ENCODE measurements at regions not wholly inside any gene's neighbourhood (a gene's known extent, or its start where the extent isn't known, plus 50 kb on each side); places are given as distances from the start of the nearest gene placed in this dataset.
A peak's percentile ranks its signal among the peaks of the same experiment; 100 is the strongest.
"Not testable (repeated sequence)": the region's sequence is repeated elsewhere in the genome, so short reads cannot be mapped to it uniquely, and the experiment has no call there.

DNA sequence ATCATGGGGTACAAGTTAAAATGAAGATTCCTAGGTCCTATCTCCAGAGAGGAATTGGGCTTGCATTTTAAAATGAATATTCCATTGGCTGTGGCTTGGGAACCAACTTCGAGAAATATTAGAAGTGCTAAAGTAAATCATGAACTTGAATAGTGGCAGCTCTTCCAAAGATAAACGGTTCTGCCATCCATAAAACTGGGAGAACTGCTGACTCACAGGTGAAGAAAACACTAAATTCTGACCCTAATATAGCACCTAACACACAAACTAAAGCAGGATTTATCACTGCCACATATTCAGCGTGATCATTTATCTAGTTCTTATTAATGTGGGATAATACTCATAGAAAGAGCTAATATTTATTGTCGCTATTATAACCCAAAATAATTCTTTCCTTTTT lies 508.1 kb upstream of the ID4 start:
- no peak for DNase-seq (ENCODE audit: low spot score)

DNA sequence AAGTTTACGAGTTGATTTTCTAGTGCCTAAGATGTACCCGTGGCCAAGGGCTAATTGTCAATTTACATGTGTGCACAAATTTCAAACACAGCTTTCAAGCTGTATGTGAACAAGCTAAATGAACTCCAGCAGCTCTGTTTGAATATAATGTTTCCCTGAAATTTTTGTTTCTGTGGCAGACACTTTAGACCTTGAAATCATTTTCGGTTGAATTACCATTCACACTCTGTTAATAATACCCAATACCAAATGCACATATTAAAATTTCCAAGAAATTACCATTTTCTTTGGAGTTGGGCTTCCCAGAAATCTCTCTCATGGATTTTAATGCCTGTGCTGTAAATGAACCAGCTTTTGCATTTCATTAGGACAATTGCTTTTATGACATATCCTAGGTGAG lies 506.1 kb upstream of the ID4 start:
- DNase-seq (ENCODE audit: low spot score) = no peak

DNA sequence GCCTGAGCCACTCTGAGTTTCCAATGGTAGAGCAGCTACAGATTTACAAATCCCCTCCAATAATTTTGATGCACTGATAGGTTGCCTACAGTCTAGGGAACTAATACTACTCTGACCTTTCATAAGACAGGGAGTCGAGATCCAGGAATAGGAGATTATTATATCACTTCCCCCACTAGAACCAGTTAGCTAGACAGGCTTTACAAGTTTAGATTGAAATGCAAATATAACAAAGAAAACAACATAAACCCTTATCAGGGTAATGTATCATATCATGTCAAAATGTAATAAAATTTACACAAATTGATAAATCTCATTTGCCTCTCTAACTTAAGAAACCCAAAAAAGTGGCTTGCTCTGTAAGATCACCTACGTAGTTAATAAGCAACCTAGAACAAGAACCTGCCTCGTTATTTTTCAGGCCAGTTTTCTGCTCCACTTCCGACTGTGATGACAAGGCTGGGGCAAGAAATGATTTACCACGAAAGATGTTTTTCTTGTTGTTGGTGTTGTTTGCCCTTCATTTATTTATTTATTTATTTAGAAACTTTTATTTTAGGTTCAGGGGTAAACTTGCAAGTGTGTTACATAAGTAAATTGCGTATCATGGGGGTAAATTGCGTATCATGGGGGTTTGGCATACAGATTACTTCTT lies 504.2 kb upstream of the ID4 start:
- DNase-seq (ENCODE audit: low spot score) = no peak

DNA sequence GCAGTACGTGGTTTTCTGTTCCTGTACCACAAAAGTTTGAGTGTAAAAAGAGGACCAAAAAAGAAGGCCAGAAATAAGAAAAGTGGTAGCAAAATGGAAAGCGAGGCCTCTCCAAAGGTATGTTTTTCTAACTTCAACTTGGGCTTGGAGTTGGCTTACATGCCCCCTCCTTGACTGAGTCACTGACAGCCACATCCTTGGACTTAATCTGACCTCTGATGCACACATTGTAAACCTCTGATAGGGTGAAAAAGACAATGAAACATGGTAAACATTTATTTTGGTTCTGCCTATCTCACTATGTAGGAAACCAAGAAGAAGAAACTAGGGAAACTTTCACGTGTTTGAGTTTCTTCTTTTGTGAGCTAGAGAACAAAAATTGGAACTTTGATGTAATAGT lies 503.2 kb upstream of the ID4 start:
- DNase-seq (ENCODE audit: low spot score) = no peak

DNA sequence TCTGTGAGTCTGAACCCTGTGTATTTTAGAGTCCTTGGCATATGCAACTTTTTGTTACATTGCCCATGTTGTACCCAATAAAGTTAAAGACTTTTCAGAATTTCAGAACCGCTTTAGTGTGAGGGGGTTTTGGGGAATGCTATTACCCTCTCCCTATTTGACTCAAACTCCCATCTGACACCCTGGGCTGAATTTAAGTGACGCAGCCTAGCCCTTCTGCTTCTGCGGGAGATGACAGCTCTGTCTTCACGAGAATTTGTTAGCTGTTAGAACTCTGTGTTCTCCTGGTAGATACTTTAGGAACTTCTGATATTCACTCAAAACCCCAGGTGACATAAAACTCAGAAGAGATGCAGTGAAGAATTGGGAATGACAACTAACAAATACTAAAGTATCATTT lies 500.6 kb upstream of the ID4 start:
- no peak for DNase-seq (ENCODE audit: low spot score)

DNA sequence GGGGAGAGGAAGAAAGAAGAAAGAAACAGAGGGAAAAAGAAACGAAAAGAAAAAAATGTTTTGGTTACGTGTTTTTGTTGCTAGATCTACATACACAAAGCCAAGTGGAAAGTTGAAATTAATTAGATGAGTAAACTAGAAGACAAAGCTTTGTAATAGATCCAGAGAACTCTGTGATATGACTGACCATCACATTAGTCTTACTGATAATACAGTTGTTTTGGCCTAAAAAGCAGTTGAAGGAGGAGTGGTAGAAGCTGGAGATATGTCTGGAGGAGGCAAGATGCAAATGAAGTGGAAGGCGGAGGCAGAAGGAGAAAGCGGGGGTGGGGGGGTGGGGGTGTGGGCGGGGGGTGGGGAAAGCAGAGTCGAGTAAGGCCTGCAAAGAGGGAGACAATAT lies 500.1 kb upstream of the ID4 start:
- no peak for DNase-seq (ENCODE audit: low spot score)

DNA sequence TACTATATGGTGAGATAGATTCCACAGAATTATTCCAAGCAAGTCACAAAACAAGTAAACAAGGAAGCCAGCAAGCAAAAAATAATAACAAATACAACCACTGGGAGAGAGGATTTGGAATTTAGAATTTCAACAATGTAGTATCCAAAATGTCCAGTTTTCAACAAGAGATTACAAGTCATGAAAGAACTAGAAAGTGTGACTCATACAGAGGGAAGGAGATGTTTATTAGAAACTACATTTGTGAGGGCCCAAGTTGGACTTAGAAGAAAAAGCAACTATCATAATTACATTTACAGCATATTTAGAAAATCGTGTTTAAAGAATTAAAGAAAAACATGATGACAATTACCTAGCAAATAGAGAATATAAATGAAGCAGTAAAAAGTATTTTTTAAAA lies 494.6 kb upstream of the ID4 start:
- DNase-seq (ENCODE audit: low spot score) = no peak

DNA sequence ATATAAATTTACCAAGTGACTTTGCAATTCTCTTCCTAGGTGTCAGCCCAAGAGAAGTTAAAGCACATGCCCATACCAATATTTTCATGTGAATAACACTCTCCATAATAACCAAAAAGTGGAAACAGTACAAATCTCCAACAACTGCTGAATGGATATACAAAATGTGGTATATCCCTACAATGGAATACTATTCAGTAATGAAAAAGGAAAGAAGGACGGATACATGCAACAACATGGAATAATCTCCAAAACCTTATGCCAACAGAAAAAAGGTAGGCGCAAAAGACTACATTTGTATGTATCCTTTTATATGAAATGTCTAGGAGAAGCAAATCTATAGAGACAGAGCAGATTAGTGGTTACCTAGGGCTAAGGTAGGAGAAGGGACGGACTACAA lies 487.7 kb upstream of the ID4 start:
- no peak for DNase-seq (ENCODE audit: low spot score)

DNA sequence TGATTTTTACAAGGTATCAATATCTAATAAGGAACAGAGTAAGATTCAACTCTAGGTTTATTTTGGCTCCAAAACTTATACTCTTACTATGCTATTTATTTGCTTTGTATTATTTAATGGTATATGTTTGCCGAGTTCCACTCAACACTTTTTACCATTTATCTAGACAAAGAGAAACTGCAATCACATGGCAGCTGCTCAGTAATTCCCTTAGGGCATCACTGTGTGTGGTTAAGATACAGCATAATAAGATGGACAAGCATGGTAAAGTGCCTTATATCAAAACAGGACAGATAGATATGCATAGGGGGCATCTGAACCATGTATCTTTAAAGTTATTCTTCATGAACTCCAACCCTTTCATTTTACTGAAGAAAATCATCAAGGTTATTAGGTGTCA lies 483.0 kb upstream of the ID4 start:
- no peak for DNase-seq (ENCODE audit: low spot score)

DNA sequence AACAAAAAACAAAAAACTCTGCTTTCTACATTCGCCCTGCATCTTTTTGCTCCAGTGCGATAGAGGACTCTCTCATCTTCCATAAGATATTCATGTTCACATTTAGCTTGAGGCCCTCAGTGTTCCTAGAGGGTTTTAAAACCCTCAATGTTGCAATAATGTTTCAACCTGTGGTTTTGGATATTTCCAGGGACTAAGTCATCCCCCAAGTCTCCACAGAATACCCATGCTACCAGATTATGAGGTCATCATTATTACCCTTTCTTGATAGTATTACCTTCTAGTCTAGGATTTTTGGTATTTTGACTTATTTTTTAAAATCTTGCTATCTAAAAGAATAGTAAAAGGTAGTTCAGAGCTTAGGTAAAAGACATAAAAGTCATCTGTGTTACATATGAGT lies 480.5 kb upstream of the ID4 start:
- no peak for DNase-seq (ENCODE audit: low spot score)

DNA sequence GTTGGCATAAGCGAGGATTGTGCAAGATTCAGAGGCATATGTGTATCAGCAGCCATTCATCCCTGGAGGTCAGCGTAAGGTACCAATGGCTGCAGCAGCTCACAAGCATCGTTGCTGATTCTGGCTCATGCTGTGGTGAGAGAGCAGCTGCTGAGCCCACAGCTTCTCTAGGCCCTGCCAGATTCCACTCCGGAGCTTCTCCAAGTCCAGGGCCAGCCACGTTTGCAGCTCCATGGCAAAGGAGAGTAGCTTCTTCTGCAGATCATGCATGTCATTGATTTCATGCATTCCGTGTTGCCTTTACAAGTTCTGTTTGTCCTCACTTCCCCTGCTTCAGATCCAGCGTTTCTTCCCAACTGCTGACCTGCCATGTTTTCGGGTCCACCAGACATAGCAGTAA lies 474.8 kb upstream of the ID4 start:
- no peak for DNase-seq (ENCODE audit: low spot score)

DNA sequence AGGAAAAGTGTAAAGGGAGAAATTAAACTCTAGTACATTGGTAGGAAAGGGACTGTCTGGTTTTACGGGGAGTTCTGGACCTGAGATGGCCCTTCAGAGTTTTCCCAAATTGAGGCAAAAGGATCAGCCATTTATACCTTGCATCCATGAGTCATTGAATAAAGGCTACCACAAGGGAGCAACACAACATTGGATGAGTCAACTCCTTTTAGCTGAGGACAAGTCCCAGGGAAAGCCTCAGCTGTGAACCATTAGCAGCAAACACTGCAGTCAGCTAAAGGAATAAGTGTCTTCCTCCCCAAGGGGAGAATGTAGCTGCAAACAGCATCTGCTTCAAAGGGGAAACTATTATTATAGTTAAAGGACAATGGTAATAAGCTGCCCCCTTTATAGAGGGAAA lies 468.7 kb upstream of the ID4 start:
- no peak for DNase-seq (ENCODE audit: low spot score)

DNA sequence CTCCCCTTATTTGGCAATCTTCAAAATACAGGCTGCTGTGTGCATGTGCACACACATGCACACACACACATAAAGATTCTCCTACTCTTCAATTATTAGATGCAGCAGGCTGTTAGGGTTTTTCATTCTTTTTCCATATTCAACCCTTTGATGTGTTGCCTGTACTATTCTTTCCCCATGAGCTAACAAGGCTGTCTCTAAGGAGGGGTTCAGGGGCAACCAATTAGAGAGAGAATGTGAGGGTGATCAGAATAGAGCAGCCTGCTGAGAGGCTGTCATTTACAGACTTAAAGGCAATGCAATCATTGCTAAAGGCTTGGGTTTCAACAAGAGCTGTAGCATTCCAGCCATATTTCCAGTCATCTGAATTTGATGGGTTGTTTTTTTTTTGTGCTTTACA lies 467.4 kb upstream of the ID4 start:
- no peak for DNase-seq (ENCODE audit: low spot score)

DNA sequence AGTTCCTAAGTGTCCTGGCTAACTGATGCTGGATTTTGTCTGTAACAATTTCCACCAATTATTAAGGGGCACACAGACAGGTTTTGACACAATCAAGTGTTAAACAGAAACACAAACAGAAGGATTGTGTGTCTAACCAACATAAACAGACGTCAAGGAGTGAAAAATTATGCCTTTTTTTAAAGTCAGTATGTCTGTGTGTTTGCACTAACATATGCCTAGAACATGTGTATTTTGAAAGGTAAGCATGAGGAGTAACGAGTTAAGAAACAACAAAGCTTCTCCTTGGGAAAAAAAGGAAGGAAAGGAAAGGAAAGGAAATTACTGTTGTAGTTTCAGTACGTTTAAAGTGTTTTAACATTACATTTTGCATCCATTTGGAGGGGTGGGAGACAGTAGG lies 466.3 kb upstream of the ID4 start:
- DNase-seq (ENCODE audit: low spot score) = no peak

DNA sequence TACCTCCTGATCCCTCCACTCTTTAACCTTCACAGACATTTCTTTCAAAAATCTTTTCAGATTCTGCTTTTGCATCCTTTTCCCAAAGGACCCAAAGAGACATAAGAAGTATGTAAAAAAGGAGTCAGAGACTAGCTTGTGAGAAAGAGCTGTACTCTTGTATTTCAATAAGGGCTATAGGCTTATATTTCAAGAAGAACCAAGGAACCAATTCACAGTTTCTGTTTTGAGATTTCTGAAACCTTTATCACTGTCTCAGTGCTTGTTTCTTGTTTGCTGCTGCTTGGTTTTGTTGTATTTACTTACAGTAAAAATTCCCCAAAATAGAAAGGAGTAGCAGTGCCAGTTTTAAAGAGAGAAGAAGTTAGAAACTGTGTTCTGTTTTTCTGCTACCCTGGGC lies 461.6 kb upstream of the ID4 start:
- no peak for DNase-seq (ENCODE audit: low spot score)

DNA sequence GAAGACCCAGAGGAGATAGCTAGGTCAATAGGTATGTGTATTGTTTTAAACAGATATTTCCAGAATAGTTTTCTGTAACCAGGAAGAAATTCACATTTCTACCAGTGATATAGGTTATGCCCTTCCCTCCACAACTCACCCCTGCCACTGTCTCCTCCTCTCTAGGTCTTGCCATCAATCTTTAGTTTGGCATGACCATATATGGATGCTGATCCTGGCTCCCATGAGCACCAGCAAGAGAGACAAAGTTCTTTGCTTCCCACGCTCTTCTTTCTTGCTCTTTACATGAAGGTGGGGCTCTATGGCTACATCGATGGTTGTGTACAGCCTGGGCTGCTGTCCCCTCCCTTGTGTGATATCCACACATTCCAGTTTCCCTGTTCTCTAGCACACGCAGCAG lies 459.4 kb upstream of the ID4 start:
- DNase-seq (ENCODE audit: low spot score) = no peak

DNA sequence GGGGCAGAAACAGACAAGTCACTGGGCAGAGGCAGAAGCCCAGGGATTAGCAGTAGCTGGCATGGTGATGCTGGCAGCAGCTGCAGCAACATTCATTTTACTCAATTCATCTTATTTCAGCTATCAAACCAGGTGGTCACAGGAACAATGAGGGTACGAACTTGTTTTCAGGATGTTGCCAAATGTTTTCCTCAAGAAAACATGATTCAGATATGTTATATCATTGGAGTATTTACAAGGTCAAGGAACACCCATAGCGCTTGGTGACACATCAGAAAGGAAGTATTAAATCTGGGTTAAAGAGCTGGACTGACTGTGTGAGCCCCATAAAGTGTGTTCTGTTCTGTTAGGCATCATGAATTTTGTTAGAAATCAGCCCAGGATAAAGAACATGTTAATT lies 456.9 kb upstream of the ID4 start:
- DNase-seq (ENCODE audit: low spot score) = no peak

DNA sequence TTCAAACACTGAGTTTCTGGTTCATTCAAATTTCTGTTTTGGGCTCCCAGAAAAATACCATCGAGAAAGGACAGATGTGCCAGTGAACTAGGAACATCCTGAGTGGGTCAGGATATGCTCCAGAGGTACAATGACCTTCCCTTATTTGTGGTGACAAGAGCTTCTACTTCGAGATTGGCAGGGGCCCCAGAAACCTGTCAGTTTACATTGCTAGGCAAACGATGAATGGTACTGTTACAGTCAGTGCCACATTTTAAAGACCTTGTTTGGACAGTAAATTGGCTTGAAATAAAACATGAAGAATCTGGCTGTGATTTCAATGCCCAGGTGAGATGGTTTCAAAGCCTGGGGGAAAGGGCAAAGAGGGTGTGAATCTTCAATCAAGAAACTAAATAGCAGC lies 454.5 kb upstream of the ID4 start:
- no peak for DNase-seq (ENCODE audit: low spot score)

DNA sequence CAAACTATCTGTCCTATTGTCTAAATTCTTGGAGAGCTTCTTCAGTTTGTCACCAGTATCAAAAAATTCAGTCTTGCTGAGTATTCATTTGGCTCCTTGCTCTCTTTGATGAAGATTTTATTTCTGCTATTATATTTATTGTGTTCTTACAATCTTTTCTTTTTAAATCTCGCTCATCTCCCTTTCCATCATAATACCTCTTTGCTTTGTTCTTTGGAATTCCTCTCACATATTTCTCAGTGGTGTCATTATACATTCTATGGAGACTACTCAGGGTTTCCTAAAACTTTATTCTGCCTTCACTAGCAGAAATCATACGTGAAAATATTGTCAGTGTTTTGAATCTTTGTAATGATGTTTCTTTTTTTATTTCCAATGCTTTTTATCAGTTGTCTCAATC lies 445.2 kb upstream of the ID4 start:
- DNase-seq (ENCODE audit: low spot score) = no peak

DNA sequence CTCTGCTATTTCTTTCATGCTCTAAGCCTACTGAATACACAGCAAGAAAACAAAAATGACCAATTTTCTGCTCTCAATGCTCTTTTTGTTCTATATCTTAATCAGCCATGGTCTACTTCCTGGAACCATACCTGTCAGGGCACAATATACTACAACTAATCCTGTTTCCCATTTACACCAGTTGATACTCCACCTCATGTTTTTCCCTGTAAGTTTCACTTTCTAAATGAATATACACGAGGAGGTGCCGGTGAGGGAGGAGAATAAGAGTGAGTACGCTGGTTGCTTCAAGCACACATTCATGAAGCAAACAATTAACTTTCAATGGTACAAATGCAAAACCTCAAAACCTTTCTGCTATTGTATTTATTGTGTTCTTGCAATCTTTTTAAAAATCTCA lies 443.1 kb upstream of the ID4 start:
- DNase-seq (ENCODE audit: low spot score) = no peak

DNA sequence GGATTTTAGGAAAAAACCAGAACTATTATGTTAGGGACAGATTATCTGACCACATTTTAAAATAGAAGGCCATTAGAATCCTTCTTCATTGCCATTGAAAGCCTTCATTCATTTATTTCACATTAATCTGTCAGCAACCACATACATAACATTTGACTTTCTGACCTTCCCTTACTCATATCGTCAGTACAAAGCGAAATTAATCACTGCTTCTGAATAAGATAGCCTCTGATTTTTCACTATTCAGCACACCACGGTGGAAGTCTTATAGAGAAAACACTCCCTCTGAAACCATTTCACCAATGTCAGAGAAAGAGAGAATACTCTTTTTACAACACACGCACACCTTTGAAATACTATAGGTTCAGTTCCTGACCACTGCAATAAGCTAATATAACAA lies 442.5 kb upstream of the ID4 start:
- DNase-seq (ENCODE audit: low spot score) = no peak

DNA sequence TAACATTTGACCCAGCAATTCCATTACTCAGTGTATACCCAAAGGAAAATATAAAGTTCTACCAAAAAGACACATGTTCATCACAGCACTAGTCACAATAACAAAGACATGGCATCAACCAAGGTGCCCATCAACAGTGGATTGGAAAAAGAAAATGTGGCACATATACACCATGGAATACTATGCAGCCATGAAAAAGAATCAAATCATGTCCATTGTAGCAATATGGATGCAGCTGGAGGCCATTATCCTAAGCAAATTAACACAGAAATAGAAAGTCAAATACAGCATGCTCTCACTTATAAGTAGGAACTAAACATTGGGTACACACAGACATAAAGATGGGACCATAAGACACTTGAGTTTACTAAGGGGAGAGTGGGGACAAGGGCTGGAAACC lies 441.9 kb upstream of the ID4 start:
- DNase-seq (ENCODE audit: low spot score) = no peak

DNA sequence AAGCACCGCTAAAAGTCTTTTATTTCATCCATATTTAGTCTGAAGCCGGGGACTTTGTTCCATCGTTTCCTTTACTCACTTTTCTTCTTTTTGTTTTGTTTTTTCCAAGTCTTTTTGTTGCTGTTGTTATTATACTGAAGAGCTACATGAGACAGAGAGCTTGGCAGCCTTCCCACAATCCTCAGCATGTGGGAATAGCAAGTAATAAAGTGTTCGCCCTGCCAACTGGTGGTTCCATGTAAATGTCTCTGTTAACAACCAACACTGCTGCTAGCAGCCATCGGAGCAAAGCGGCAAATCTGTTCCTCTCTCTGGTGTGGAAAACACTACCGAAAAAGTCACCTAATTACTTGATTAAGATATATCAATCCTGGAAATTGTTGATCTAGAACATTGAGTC lies 437.8 kb upstream of the ID4 start:
- DNase-seq (ENCODE audit: low spot score) = peak; percentile 83

DNA sequence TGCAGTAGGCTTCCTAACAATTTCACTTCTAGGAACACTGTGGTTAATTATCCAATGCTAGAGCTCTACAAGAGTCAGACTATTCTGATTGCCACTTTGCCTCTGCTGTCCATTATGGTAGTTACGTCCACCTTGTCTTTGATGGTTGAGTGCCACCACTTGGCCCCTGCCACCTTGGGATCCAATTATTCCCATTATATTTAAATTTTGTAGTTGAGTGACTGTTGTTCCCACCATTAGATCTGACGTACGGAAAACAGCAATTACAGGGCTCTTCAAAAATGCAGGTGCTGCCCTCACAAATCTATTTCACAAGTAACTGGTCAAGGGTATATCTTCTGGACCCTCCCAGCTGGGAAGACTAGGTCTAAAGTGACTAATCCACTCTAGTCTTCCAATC lies 432.3 kb upstream of the ID4 start:
- not testable (repeated sequence) for DNase-seq (ENCODE audit: low spot score)

DNA sequence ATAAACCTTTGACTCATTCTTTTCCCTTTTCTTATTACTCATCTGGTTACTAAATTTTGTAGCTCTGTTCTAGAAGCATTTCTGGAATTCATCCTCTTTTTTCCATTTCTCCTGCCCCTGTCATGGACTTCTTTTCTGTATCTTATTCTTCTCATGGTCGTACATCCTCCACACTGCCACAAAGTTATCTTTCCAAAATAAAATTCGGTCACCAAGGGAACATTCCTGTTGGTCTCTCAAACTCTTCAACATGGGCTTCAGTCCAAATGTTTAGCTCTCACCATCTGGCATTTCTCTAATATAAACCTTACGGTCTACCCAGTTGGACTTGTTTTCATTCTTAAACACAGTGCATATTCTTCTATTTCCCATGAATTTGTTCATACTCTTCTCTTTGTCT lies 428.8 kb upstream of the ID4 start:
- peak; percentile 18 for DNase-seq (ENCODE audit: low spot score)

Measured in cerebellar cortex (tissue), 1 donor.